ENCODE measurements at regions not wholly inside any gene's neighbourhood (a gene's known extent, or its start where the extent isn't known, plus 50 kb on each side); places are given as distances from the start of the nearest gene placed in this dataset.

DNA sequence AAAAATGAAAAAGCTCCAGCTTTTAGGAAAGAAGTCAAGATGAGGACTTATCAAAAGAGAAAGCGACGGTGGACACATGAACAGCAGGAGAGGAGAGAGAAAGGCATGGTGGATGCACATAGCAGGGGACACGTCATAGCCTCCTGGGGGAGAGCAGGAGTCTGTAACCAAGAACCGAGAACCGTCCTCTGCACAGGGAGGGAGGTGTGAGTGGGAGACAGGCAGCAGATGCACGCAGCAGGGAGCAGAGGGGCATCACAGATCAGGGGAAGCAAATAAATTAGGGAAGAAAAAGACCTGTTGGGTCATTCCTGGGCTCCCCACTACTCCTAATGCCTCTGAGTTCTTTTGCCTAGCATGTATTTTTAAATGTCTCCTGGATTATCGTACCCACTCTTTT lies 138.1 kb upstream of the RMST start:
- no peak for DNase-seq (ENCODE audit: low read depth in 3 of 3)

DNA sequence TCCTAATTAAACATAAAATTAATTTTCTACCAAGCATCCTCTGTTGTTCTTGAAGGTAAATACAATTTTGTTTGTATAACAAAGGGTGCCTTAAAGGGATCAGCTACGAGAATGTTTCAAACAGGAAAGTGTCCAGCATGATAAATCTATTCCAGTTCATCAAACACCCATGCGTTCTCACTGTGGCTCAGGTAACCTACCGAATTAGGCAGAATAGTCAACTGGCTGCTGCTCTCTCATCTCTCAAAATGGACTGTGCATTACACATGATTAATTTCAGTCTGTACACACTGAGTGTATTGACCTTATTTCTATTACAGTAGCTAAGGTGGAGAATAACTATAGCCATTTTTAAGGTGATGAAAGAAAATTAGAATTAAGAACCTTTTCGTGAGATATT lies 127.5 kb upstream of the RMST start:
- DNase-seq (ENCODE audit: low read depth in 3 of 3): no peak

DNA sequence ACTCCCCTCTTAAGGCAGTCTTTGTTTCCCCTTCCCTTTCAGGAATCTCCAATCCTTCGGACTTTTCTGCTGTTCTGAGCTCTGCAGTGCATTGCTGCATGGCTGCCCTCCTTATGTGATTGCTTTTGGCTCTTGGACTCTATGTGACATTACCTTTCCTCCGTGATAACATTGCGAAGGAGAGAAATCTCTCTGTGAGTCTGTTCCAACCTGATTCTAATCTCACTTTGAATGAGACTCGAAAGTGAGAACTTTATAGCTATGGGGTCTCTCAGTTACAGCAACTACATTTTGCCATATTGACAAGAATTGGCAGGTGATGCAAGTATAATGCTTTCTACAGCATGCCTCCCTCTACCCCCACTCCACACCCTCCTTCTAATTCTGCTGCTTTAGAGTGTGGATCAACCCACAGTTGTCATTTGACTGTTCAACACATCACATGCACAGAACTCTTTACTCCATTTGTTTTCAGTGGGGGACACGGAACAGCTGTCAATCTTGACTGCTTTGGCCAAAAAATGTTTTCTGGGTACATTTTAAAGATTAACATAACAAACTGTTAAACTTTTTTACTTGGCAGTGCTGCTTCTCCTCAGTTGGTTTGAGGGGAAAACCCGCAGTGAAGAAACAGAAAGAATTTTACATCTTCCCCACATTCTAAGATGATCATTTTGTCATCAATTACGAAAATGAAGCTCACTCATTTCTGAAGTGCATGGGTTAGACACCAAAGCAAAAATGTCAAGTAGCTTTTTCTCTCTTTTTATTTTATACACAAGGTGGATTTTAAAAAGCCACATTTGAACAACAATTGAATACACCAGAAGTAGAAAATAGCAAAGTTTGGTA lies 125.5 kb upstream of the RMST start:
- no peak for DNase-seq (ENCODE audit: low read depth in 3 of 3)

DNA sequence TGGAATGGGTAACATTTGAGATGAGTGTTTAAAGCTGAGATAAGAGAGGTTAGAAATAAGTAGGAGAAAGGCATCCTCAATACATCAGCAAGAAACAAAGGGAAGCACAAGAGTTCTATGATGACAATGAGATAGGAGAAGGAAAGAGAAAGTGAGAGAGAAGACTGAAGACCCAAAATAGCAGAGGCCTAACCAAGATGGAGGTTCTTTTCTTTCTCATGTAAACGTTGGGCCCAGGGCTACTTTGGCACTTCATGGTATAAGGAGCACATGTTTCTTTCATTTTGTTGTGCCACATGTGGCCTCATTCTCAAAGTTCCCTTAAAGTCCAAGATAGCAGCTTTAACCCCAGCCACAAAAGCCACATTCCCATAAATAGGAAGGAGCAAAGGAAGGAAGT lies 120.5 kb upstream of the RMST start:
- no peak for DNase-seq (ENCODE audit: low read depth in 3 of 3)

DNA sequence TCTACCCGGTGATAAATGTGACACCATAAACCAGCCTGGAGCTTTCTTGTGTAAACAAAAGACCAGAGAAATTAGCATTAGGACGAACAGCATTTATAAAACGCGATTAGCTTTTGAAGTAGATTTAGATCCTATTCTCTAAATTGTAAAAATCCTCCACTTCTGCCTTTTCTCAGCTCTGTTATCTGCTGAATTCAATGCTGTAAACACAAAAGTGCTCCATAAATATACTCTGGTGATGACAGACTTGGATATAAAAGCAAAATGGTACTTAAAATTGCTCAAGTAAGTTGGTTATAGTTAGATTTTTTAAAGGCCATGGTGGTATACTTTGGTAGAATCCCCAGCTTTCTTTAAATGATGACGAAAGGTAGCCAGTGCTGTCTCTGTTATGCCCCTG lies 114.6 kb upstream of the RMST start:
- DNase-seq (ENCODE audit: low read depth in 3 of 3): no peak

DNA sequence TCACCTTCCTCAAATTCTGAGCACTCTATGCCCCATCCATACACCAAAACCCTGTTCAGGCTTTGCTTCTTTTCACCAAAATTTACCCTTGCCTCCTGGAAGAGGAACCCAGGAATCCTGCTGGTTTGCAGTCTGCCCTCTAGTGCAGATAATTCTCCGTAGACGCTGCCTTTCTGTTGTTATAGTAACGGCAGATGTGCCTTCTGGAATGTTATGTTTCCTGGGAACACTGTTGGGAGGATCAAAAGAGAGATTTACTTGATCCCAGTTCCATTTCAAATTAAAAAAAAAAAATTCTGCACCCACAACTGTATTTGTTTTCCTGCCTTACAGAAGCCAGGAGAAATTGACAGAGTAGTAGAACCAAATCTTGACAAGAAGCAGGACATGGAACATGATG lies 104.2 kb upstream of the RMST start:
- no peak for DNase-seq (ENCODE audit: low read depth in 3 of 3)

DNA sequence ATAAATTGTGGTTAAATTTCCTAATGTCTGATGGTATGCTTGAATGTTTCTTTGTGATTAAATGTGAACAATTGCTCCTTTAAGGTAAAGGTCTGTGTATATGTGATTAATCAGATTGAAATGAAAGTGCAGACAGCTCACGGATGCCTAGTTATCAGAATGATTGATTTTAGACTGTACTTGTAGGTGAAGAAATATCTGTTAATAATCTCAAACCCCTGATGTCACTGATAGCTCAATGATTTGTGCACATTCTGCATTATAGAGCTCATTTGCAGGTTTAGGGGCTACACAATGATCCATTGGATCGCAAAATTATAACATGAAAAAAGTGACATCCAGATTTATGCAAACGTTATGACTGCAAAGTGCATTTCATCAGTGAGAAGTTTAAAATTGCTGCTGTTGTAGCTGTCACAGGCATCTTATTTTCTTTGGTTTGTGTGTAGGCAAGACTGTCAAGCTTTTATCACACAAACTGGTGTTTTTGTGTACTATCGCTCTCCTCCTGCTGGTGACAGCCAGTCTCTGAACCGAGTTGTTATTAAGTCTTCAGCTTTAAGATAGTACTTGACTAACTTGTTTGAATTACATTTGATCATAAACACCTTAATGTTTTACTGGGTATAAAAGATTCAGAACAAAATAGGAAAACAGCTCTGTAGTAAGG lies 103.4 kb upstream of the RMST start:
- DNase-seq (ENCODE audit: low read depth in 3 of 3): no peak

DNA sequence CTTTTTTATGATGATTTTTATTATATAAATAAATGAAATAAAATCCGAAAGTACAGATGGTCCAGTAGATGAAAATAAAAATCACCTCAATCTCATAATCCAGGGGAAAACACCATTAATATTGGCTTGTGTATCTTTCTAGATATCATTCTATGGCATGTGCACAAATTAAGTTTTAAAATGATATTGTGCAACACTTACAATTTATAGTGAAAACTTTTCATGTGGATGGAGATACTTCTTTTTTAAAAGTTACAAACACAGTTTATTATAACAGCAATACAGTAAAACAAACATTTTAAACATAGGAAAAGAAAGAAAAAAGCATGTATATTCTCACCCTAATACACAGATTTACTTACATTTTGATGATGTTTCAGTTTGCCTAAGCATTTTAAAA lies 98.9 kb upstream of the RMST start:
- no peak for DNase-seq (ENCODE audit: low read depth in 3 of 3)

DNA sequence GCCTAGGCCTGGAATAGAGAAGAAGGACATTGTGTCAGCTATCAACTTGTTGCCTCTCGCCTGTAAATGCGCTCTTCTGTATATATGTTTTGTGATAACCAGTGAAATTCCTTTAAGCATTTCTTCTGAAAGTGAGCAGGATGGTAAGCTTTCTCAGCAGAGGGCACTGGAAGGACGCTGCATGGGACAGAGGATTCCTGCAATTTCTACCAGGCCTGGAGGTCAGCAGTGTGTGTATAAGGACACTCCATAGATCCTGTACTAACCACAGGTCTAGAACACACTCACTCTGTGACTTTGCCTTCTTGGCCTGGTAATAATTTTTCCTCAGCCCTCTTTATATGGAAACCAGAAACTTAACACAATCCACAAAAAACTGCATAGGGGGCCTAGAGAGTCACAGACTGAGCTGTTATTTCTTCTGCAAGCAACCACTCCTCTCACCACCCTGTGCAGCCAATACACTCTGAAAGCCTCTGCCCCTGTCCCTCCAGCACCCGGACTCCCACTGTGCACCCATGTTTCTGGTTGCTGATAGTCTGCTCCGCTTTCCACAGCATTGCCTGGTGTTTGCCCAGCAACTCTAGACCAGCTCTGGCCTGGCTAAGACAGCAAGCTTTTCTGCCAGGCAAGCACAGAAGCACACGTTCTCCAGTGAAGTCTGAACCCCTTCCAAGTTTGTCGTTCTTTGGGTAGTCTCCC lies 94.0 kb upstream of the RMST start:
- no peak for DNase-seq (ENCODE audit: low read depth in 3 of 3)

DNA sequence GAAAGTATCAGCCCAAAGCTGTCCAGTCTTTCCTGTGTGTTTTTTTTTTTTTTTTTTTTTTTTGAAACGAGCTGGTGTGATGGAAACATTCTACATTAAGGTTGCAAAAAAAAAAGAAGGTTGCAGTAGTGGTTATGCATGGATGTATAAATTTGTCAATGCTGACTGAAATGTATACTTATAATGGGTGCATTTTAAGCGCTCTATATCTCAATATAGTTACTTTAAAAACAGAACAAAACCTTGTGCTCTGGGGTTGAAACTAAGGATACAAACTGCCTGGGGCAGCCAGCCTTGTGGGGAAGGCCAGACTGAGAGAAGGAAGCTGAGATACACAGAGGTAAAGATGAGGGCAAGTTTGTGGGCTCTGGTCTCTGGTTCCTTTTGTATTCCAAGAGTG lies 87.3 kb upstream of the RMST start:
- no peak for DNase-seq (ENCODE audit: low read depth in 3 of 3)

DNA sequence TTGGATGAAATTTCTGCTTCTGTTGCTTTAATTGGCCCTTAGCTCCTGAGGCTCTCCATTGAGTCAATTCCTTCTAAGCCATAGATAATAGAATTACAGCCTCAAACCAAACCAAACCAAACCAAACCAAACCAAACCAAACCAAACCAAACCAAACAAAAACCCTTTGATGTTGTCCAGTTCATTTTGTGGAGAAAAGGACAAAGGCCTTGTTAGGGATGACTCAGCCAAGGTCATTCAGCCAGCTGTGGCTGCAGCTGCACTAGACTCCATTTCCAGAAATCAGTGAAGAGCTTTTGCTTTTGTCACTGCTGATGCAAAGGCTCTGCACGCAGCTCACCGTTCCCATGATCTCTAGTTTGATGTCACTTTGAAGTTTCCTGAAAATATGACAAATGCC lies 82.2 kb upstream of the RMST start:
- DNase-seq (ENCODE audit: low read depth in 3 of 3): no peak

DNA sequence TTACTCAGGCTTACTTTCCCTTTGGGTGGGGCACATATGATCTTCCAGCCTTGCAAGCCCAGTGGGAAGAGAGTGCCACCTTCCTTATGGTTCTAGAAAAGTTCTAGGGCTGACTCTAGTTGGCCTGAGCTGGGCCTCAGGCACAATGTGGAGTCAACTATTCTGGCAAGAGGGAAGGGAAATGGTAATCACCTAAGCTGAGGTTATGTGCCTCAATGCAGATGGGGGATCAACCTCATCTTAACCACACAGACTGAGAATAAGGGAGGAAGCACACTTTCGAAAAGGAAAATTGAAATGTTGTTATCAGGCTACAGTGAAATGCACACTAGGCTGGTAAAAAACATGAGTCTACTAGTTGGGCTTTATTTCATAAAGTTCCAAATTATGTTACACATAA lies 77.5 kb upstream of the RMST start:
- no peak for DNase-seq (ENCODE audit: low read depth in 3 of 3)

DNA sequence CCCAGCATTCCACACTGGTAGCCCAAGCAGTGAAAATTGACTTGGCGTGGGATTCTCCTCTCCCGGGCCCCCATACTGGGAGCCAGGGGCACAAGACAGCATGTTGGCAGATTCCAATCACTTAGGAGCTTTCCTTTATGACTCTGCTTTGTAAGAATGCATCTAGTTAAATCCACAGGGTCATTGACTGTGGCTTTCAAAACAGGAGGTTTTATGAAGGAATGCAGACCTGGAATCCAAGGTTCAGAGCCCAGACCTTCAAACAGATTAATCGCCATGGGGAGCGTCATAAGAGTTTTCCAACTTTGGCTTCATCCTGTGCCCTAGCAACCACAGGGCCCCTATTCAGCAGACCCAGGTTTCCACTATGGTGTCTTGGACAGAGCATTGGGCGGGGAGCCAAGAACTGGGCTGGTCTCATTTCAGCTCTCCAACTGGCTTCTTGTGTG lies 76.4 kb upstream of the RMST start:
- no peak for DNase-seq (ENCODE audit: low read depth in 3 of 3)

DNA sequence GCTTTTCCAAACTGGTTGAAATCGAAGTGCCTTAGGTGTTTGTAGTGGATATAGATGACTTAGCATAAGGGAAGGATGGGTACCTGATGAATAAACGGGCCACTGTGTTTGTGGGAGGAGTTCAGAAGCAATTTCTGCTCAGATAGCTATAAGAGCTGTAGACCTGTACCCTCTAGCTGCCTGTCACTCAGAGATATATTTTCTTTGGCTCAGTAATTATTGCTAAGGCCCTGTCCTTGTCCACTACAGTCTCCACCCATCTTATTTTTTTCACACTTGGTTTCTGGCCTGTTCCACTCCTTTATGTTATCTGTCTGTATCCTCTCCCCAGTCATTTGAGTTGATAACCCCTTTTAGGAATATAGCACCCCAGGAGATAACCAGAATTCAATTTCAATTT lies 74.8 kb upstream of the RMST start:
- DNase-seq (ENCODE audit: low read depth in 3 of 3): no peak

DNA sequence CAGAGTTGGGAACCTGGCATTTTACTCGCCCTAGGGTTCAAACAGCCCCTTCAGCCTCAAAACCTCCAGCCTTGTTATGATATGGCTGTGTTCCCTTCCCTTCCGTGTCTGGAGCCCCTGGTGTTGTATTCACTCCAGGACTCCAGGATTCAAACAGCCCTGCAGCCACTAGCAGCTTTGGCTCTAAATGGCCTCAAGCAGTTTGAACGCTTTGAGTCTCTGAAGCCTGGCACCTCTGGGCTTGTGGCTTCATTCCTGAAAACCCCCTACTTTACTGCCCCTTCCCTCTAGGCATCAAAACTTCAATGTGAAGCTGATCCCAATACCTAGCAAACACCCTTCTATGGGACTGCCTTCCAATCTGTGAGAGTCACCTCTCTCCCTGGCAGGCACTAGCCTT lies 67.9 kb upstream of the RMST start:
- no peak for DNase-seq (ENCODE audit: low read depth in 3 of 3)

DNA sequence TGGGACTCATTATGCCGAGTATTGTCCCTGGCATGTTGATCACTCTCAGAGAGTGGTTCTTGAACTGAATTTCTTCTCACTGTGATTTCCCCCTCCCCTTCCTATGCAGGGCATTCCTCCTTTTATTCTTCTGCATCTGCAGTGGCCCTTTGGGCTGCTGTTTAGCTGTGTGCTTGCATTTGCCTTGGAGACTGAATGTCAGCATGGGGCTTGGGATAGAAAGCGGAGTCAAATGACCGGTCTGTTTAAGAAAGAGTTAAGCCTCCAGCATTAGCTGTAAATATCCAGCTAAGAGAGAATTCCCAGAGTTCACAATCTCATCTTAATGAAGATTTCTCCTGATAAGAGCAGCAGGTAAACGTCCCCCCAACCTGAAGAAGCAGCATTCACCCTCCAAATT lies 65.6 kb upstream of the RMST start:
- no peak for DNase-seq (ENCODE audit: low read depth in 3 of 3)

DNA sequence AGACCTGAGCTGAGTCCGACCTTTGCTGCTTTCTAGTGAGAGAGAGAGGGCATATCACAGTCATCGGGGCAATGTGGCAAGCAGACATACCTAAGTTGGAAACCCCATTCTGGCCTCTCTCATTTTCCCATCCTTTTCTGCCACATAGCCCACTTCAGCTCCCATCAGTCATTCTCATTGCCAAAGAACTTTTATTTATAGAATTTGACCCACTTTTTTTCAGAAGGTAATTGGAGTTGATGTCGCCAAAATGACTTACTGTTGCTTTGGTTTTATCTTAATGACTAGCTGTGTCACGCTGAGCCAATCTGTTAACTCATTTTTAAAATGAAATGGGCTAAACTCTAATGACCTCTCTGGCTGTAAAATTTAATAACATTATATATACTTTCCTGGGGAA lies 63.9 kb upstream of the RMST start:
- DNase-seq (ENCODE audit: low read depth in 3 of 3): no peak

DNA sequence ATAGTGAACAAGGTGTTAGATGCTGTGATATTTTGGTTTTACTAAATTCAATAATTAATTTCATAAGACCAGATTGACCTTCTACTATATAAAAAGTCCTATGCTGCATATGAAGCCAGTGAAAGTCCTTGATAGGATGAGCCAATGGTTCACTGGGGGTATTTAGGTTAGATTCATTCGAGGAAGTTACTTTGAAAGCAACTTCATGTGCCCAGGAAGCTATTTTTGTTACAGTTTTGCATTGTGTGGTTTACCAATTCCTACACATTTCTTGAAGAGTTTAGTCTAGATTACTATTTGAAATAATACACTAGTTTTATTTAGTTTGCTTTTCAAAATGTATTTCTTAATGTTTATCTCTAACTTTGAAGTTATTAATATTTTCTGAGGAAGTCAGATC lies 58.5 kb upstream of the RMST start:
- no peak for DNase-seq (ENCODE audit: low read depth in 3 of 3)

DNA sequence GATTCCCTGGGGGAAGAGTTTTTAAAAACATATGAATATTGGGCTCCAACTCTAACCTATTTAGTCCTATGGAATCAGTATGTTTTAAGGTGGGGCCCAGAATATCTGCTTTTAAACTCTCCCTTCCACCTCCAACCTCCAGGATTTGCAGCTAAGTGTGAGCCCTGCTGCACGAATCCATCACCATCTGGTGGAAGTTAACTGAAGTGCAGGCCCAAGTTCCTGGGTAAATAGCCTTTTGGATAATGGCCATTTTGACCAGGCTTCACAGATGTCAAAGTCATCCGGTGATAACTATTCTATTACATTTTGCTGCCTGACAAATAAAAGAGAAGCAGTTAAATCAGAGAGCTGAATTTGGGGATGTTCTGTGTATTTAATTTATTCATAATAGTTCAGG lies 58.1 kb upstream of the RMST start:
- DNase-seq (ENCODE audit: low read depth in 3 of 3): no peak

DNA sequence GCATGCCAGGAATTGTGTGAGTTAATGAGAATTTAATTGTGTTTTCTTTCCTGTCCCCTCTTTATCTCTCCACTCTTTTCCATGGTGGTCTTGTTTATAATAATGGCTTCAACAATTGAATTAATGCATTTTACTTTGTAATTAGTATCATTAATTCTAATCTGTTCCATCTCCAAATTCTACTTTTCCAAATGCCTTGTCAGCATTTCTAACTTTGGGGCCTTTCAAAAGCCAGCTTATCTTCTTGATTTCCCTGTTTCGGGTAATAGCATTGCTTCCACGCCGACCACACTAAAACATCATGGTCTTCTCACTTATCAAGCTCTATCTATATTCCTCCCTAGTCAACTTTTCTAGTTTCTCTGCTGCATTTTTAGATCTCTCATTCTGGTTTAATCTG lies 54.2 kb upstream of the RMST start:
- DNase-seq (ENCODE audit: low read depth in 3 of 3): no peak

DNA sequence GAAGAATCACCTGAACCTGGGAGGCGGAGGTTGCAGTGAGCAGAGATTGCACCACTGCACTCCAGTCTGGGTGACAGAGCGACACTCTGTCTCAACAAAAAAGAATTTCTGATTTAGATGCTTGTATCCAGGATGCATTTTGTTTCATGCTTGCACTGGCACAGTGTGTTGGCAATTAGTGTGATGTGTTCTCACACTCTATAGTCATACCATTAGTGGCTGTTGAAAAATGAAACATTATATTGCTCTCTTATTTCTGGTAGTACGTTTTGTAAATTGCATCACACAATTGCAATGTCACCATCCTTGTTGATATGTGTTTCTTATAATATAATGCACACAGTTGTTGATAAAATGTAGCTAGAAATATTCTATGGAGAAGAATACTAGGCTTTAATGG lies 51.3 kb upstream of the RMST start:
- DNase-seq (ENCODE audit: low read depth in 3 of 3): no peak
